HG03045 (cell line): ENCODE measurements at regions not wholly inside any gene's neighbourhood (a gene's known extent, or its start where the extent isn't known, plus 50 kb on each side); places are given as distances from the start of the nearest gene placed in this dataset.

Source experiments
- ATAC-seq: cut with Tn5 transposase; IDR thresholded peaks from one replicate; pipeline ENCODE4 v1.9.1; 2021; ENCODE audit warnings: mild to moderate bottlenecking, moderate library complexity; ENCODE audit not compliant: unreplicated experiment

GRCh38 chr10:84994722-84995121, 666.3 kb downstream of the CCSER2 start:
- no peak for ATAC-seq

DNA sequence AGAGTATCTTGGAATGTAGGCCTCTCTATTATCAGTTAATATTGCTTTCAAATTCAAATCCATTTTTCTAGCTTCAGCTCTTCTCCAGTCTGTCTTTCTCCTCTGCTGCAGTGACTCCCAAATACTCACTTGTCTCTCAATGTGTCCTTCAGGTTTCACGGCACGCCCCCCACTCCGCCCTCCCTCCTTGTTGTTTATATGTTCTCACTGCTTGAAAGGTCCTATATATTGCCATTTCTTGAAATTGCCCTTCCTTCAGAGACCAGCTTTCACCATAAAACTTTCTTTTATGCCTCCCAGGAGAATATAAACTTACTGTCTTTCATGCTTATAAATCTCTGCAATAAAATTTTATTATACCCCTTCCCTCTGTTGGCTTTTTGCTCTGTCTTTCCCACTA, 668.2 kb downstream of the CCSER2 start:
- ATAC-seq = no peak

DNA sequence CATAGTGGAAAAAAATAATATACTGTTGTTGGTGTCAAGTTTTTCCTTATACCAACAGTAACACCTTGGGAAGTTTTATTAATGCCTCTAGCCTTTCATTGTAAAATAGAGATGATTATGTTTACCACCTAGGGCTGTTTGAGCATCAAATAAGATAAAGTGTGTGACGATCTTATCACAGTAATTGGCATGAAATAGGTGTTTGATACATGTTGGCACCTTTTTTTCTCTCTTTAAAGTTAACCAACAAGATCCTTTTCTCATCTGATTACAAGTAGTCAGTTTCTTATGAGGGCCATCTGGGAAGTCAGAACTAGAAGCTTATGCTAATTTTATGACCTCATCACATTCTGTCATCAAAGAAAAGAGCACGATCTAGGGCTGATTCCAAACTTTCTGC, 669.5 kb downstream of the CCSER2 start:
- no peak for ATAC-seq

DNA sequence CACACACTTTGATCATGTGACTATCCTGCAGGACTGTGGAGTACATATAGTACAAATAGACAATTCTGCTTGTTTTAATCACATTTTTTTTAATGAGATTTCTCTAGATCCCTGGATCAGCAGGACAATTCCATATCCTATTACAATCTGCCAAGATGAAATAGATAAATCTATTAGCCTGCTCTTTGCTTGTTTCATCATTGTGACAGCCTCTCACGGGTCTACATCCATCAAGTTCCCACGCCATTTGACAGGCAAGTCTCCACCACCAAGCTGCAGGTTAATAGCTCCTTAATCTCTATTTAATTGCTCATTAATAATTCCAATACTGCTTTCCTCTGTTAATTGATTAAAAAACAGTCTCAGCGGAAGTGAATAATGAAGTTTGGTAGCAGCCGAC, 671.5 kb downstream of the CCSER2 start:
- ATAC-seq = no peak

GRCh38 chr10:85003083-85003482, 674.7 kb downstream of the CCSER2 start:
- no peak for ATAC-seq

GRCh38 chr10:85008488-85009184, 680.2 kb downstream of the CCSER2 start:
- no peak for ATAC-seq

DNA sequence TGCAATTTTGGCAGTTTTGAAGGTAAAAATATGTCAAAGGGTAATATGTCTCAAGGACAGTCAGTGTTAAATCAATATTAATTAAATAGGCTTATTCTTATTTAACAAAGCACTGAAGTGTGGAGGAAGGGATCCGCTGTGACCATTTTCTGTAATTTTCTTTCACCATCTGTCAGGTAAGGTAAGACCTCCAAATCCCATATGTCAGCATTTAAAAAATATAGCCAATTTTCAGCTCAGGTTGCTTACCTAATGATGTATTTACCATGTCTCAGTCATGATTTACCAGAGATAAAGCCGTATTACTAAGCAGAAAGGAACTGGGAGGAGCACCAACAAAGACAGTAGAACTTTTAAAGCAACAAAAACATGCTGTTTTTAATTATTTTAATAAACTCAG, 683.9 kb downstream of the CCSER2 start:
- ATAC-seq = no peak

- ATAC-seq = no peak
These were observed 698.6 kb downstream of the CCSER2 start for GRCh38 chr10:85026878-85027467.

GRCh38 chr10:85032981-85033380, 704.6 kb downstream of the CCSER2 start:
- ATAC-seq = no peak

- ATAC-seq = no peak
These were observed 708.3 kb downstream of the CCSER2 start for GRCh38 chr10:85036661-85037060.

DNA sequence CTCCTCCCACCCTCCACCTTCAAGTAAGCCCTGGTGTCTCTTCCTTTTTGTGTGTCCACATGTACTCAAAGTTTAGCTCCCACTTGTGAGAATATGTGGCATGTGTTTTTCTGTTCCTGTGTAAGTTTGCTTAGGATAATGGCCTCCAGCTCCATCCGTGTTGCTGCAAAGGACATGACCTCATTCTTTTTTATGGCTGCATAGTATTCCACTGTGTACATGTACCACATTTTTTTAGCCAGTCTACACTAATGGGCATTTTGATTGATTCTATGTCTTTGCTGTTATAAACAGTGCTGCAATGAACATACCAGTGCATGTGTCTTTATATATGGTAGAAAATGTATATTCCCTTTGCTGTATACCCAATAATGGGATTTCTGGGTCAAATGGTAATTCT, 710.9 kb downstream of the CCSER2 start:
- no peak for ATAC-seq

DNA sequence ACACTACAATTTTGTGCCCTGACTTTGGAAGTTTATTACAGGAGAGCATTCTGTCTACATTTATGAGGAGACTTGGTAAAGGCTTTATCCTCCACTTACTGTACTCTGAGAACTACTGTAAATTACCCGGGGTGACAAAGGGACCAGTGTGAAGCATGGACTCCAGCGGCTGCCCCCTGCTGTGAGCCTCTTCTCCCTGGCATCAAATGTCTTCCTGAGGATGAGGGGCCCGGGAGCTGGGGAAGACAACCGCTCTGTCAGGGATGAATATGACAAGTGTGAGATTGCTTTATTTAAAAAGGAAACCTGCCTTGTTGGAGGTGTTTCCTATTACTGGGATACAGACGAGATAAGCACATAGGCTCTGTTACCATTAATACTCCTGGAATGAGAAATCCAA, 714.8 kb downstream of the CCSER2 start:
- no peak for ATAC-seq

- ATAC-seq = no peak
These were observed 716.7 kb downstream of the CCSER2 start for GRCh38 chr10:85045046-85045445.

- ATAC-seq = no peak
These were observed 718.9 kb downstream of the CCSER2 start for GRCh38 chr10:85047170-85047834.

GRCh38 chr10:85047979-85048378, 719.6 kb downstream of the CCSER2 start:
- no peak for ATAC-seq

DNA sequence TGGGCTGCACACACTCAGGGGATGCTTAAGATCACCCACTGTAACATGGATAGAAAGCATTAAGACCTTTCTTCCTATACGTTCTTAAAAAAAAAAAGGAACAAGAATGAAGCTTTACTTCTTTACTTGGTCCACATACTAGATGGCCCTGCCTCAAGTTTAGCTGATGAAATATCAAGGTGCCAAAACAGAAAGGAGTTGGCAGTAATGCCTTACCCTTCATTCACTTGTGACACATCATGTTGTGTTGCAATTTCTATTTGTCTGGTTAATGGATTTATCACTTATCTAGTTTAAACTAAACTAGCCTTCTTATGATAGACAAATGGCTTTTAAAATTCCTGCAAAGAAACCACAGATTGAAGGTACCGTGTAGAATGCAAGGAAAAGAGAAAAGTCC, 720.3 kb downstream of the CCSER2 start:
- ATAC-seq = no peak

DNA sequence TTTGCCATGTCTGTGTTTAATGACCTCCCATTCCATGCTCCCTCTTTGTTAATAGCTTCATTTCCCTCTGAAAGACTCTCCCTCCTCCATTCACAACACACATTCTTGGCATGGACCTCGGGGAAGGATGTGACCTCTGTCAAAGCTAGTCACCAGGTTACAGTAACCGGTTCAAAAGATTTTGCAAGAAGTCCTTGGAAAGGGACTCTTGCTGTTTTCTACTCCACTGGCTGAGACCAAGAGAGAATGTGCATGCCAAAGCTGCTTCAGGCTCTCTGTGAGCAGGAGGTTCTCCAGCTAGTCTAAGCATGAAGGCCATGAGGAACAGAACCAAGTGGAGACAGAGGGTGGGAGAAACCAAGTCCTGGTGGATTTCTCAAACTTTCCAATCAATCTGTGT, 732.6 kb downstream of the CCSER2 start:
- no peak for ATAC-seq

DNA sequence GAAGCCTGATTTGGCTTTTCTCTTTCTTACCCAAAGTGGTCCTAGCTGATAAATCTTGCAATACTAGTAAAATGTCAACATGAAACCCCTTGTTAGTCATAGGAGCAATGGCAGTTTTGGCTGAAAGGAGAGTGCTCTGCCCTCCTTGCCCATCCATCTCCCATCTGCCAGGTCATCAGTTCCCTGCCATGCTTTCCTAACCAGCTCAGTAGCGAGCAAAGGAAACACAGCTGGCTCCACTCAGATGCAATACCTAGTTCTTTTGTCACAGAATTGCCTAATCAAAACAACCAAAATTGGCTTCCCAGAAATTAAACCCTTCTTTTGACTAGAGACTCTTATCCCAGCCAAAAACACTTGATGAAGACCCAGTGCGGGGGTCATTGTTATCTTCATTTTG, 733.0 kb downstream of the CCSER2 start:
- ATAC-seq = no peak

GRCh38 chr10:85067955-85068354, 739.6 kb downstream of the CCSER2 start:
- ATAC-seq = no peak

- no peak for ATAC-seq
These were observed 752.5 kb downstream of the CCSER2 start for GRCh38 chr10:85080934-85081333.

DNA sequence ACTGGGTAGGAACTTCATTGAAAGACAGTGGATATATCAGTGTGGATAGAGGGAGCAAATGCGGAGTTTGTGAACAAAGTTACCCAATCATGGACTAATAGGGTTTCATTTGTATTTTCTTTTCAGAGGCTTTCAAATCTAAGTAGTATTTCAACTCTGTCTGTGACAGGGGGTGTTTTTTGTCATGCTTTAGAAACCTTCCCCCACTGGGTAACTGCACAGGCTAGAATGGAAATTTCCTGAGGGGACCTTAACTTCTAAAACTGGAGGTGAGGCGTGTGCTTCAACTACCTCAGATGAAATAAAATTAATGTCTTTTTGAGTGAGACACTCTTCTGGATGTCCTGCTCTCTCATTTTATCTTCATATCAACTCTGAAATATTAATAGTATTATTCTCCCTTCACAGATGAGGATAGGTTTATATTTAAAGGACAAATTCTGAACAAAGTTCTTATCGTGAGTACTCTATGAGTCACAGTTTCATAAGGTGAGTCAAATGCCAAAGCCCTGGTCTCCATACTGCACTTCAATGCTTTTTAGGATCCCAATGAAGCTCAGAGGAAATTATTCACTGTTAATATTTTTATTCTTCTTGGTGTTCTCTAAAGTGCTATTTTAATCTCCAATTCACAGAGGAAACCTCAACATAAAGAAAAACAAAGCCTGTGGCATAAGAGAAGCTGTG, 770.6 kb downstream of the CCSER2 start:
- no peak for ATAC-seq

DNA sequence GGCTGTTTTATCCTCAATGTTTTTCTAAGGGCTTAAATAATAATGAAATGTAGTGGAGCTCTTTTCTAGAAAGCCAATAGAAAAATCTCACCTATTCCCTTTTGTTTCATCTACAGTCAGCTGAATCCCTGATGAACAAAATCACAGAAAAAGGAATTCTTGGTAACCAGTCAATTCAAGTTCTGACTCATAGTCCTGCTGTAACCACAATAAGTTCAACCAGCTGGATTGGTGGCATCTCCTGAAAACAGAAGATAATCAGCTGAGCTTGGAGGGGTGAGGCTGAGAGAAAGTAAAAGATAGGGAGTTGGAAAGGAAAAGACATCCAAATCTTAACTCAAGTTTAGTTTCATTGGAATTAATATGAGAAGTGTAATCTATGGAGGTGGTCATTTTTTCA, 772.1 kb downstream of the CCSER2 start:
- ATAC-seq = no peak
